ENCODE measurements at regions not wholly inside any gene's neighbourhood (a gene's known extent, or its start where the extent isn't known, plus 50 kb on each side); places are given as distances from the start of the nearest gene placed in this dataset.

- Histone ChIP-seq H3K4ac (replicated peaks; ENCODE audit: insufficient read length, low read depth, low read length) (no peak overlapping the region), H3K4me3 (ENCODE audit: extremely low read depth in 1 of 4, insufficient read depth in 2 of 4, low read depth in 3 of 4, low read length in 4 of 4) (peak overlapping the region in 3 of 4 experiments; percentile 13 to 59 (median 39); a peak in 5 of 8 replicates), H4K5ac (ENCODE audit: insufficient read length, low read depth, low read length) (no peak overlapping the region), H3K23me2 (ENCODE audit: low read depth, low read length) (peaks cover 3% of the 10 kb centered on the region; the same call in 1 of the 2 replicates), H3K4me2 (ENCODE audit: insufficient read depth in 1 of 2, low read depth in 2 of 2, low read length in 2 of 2) (peak overlapping the region; percentile 16 to 60; a peak in 1 of 4 replicates), H2AK5ac (ENCODE audit: low read depth, low read length) (no peak overlapping the region), H3K18ac (ENCODE audit: extremely low read depth, low read length) (no peak overlapping the region), H3K36me3 (ENCODE audit: control insufficient read depth in 2 of 4, insufficient read depth in 4 of 4, low read length in 3 of 4) (no peaks in the 10 kb centered on the region), H2BK20ac (ENCODE audit: low read length) (no peak overlapping the region), H2BK15ac (ENCODE audit: low read length) (no peak overlapping the region), H3K79me2 (ENCODE audit: control insufficient read depth in 1 of 2, insufficient read depth in 2 of 2, low read length in 2 of 2) (no peaks in the 10 kb centered on the region), H3K23ac (ENCODE audit: insufficient read length) (no peak overlapping the region), H2BK12ac (ENCODE audit: low read depth, low read length) (no peak overlapping the region), H3K4me1 (replicated peaks in 1 of 4; ENCODE audit: control insufficient read depth in 3 of 4, insufficient read depth in 4 of 4, low read length in 3 of 4) (peaks cover 0 to 2% (median 0%) of the 10 kb centered on the region in 4 experiments; a peak in 2 of 7 replicates), H4K8ac (ENCODE audit: extremely low read depth, insufficient read depth, low read length) (no peak overlapping the region), H3K9me3 (ENCODE audit: insufficient read depth in 2 of 2, low read depth in 1 of 2, low read length in 1 of 2) (no peaks in the 10 kb centered on the region), H4K91ac (replicated peaks; ENCODE audit: insufficient read length, low read length) (no peak overlapping the region), H3K27me3 (replicated peaks in 1 of 4; ENCODE audit: control insufficient read depth in 3 of 4, extremely low read depth in 1 of 4, insufficient read depth in 3 of 4, low read length in 3 of 4) (no peaks in the 10 kb centered on the region), H2AFZ (ENCODE audit: low read length) (no peak overlapping the region), H4K20me1 (replicated peaks in 1 of 2; ENCODE audit: control insufficient read depth in 1 of 2, insufficient read depth in 2 of 2, low read length in 2 of 2) (no peaks in the 10 kb centered on the region), H3K79me1 (ENCODE audit: low read depth, low read length) (no peaks in the 10 kb centered on the region), H3K27ac (ENCODE audit: low read depth, low read length) (no peak overlapping the region), H3K9ac (replicated peaks in 1 of 4; ENCODE audit: extremely low read depth in 1 of 4, low read depth in 3 of 4, low read length in 3 of 4) (no peak overlapping the region), H2BK120ac (replicated peaks; ENCODE audit: low read depth, low read length) (no peak overlapping the region), H3K56ac (replicated peaks; ENCODE audit: insufficient read length, low read depth, low read length) (no peak overlapping the region), H2BK5ac (ENCODE audit: low read depth, low read length) (no peak overlapping the region), H3K14ac (ENCODE audit: insufficient read length) (no peak overlapping the region)
- DNase-seq (ENCODE audit: low read depth in 1 of 2, low spot score in 2 of 2) (no peak), FAIRE-seq (no peak)
- ChIA-PET CTCF (ENCODE audit: partially characterized antibody) (no interaction called here), POLR2A (ENCODE audit: partially characterized antibody) (no interaction called here)
- 64% methylated on average over 14 of the region's 14 CpGs; no CpG with 5 or more reads in 1 of the 2 experiments for WGBS, 2 experiments (ENCODE audit: extremely low coverage in 1 of 2, insufficient coverage in 1 of 2, insufficient read length in 1 of 2, insufficient replicate concordance in 2 of 2, low coverage in 1 of 2, low lambda C conversion rate in 2 of 2, missing lambda C conversion rate in 1 of 2)
- TF ChIP-seq TCF12 (IDR thresholded peaks at IDR 0.05; ENCODE audit: low read depth, low read length) (no peak), RNF2 (IDR thresholded peaks at IDR 0.05; ENCODE audit: borderline replicate concordance, low read depth, low read length, missing control alignments, poor library complexity, severe bottlenecking) (no peak), SP1 (IDR thresholded peaks at IDR 0.05; ENCODE audit: low read depth, low read length) (no peak), MAX (IDR thresholded peaks at IDR 0.05) (no peak), KDM1A (IDR thresholded peaks at IDR 0.05; ENCODE audit: borderline replicate concordance, low read length) (no peak), MAFK (IDR thresholded peaks at IDR 0.05; ENCODE audit: low read depth, low read length) (no peak), PHF8 (conservative IDR thresholded peaks at IDR 0.05; ENCODE audit: low read depth, low read length) (no peak), RFX5 (IDR thresholded peaks at IDR 0.05; ENCODE audit: borderline replicate concordance, low read depth, low read length) (no peak), JUN (IDR thresholded peaks at IDR 0.05; ENCODE audit: low read depth, low read length) (no peak), BRCA1 (IDR thresholded peaks at IDR 0.05; ENCODE audit: low read depth, low read length) (no peak), CBX5 (IDR thresholded peaks at IDR 0.05; ENCODE audit: low read depth, low read length) (no peak)
Measured at GRCh38 chr11:67731583-67731982, 57.2 kb upstream of the ALDH3B2 start.

All from H1 (cell line).